Small intestine (tissue), 7 donors: ENCODE measurements at regions not wholly inside any gene's neighbourhood (a gene's known extent, or its start where the extent isn't known, plus 50 kb on each side); places are given as distances from the start of the nearest gene placed in this dataset.

Experiments
- DNase-seq, 2 donors: peaks; one replicate each; pipeline versions ENCODE4 v3.0.0 to v3.0.0-alpha.2; 2013
- FAIRE-seq: peaks from 2 replicates; lab custom pipeline; 2012; peaks lifted over from hg19 to GRCh38; lab: Jason Lieb, UNC
- H3K27ac ChIP-seq, 3 donors: one replicate each; pipeline ENCODE4 v1.5.1; 2013; ENCODE audit warnings: low read length in 2 of 3, mild to moderate bottlenecking in 2 of 3, control low read depth in 1 of 3, inconsistent platforms in 1 of 3, low read depth in 1 of 3, moderate library complexity in 1 of 3
- H3K27me3 ChIP-seq, 3 donors: one replicate each; pipeline ENCODE4 v1.6.1; 2013; ENCODE audit warnings: low read length in 3 of 3, inconsistent platforms in 1 of 3; ENCODE audit not compliant: control insufficient read depth in 3 of 3, insufficient read depth in 3 of 3
- H3K36me3 ChIP-seq, 3 donors: one replicate each; pipeline ENCODE4 v1.6.1; 2013; ENCODE audit warnings: low read length in 3 of 3, inconsistent platforms in 1 of 3, low read depth in 1 of 3, mild to moderate bottlenecking in 1 of 3, moderate library complexity in 1 of 3; ENCODE audit not compliant: control insufficient read depth in 3 of 3, insufficient read depth in 2 of 3
- H3K4me1 ChIP-seq, 3 donors: one replicate each; pipeline ENCODE4 v1.6.1; 2013; ENCODE audit warnings: low read length in 2 of 3, inconsistent platforms in 1 of 3, low read depth in 1 of 3, mild to moderate bottlenecking in 1 of 3, moderate library complexity in 1 of 3; ENCODE audit not compliant: control insufficient read depth in 3 of 3, insufficient read depth in 2 of 3
- H3K4me3 ChIP-seq, 3 donors: one replicate each; pipeline ENCODE4 v1.5.1; 2013; ENCODE audit warnings: low read length in 3 of 3, control low read depth in 1 of 3, inconsistent platforms in 1 of 3, low read depth in 1 of 3, mild to moderate bottlenecking in 1 of 3, moderate library complexity in 1 of 3
- H3K9me3 ChIP-seq, 2 donors: one replicate each; pipeline ENCODE4 v1.6.1; 2013; ENCODE audit warnings: low read depth in 1 of 2, low read length in 1 of 2; ENCODE audit not compliant: control insufficient read depth in 2 of 2, insufficient read depth in 1 of 2
- WGBS, 3 donors: extraction: QIAGEN DNeasy Blood & Tissue Kit; methylation state at CpG; one replicate each; pipeline ENCODE4 v1.1.7; 2013; 5-methylcytosine and 5-hydroxymethylcytosine counted together
- donor health status: healthy with polysubstance abuse.
- donor health status: control.
- donor health status: control.
- donor health status: Bipolar disorder and iron deficiency.
- donor health status: healthy.

- Histone ChIP-seq H3K36me3 (no peaks in the 10 kb centered on the region), H3K4me1 (no peaks in the 10 kb centered on the region), H3K9me3 (no peaks in the 10 kb centered on the region), H3K27me3 (no peaks in the 10 kb centered on the region), H3K4me3 (no peak overlapping the region), H3K27ac (no peak overlapping the region)
- no peak for FAIRE-seq
- WGBS, 3 donors = 44 to 80% (median 69%) methylated on average over 1 of the region's 1 CpG
- DNase-seq = no peak
Measured at GRCh38 chr15:95451938-95452337, 878.6 kb upstream of the NR2F2 start.

- FAIRE-seq (no peak), DNase-seq (no peak)
- Histone ChIP-seq H3K36me3 (no peaks in the 10 kb centered on the region), H3K27me3 (no peaks in the 10 kb centered on the region), H3K27ac (no peak overlapping the region), H3K9me3 (no peaks in the 10 kb centered on the region), H3K4me1 (no peaks in the 10 kb centered on the region), H3K4me3 (no peak overlapping the region)
- WGBS, 3 donors = 28 to 48% (median 40%) methylated on average over 10 of the region's 10 CpGs
Measured at GRCh38 chr15:95454403-95455262, 875.9 kb upstream of the NR2F2 start.

GRCh38 chr15:95457520-95457919 lies 873.0 kb upstream of the NR2F2 start:
- Histone ChIP-seq H3K4me1 (no peaks in the 10 kb centered on the region), H3K9me3 (no peaks in the 10 kb centered on the region), H3K27me3 (no peaks in the 10 kb centered on the region), H3K27ac (no peak overlapping the region), H3K4me3 (no peak overlapping the region), H3K36me3 (no peaks in the 10 kb centered on the region)
- FAIRE-seq (no peak), DNase-seq (no peak)
- WGBS, 3 donors = 71 to 84% (median 80%) methylated on average over 7 of the region's 7 CpGs

GRCh38 chr15:95458721-95459120 lies 871.8 kb upstream of the NR2F2 start:
- 29 to 37% (median 37%) methylated on average over 2 of the region's 2 CpGs for WGBS, 3 donors
- DNase-seq (no peak), FAIRE-seq (no peak)
- no peaks in the 10 kb centered on the region for H3K4me1 ChIP-seq
- no peaks in the 10 kb centered on the region for H3K36me3 ChIP-seq
- H3K4me3 ChIP-seq = no peak overlapping the region
- no peak overlapping the region for H3K27ac ChIP-seq
- H3K27me3 ChIP-seq = no peaks in the 10 kb centered on the region
- H3K9me3 ChIP-seq = no peaks in the 10 kb centered on the region

- 47 to 56% (median 53%) methylated on average over 4 of the region's 4 CpGs for WGBS, 3 donors
- H3K4me3 ChIP-seq = no peak overlapping the region
- DNase-seq = no peak
- H3K9me3 ChIP-seq = no peaks in the 10 kb centered on the region
- no peak for FAIRE-seq
- H3K36me3 ChIP-seq = no peaks in the 10 kb centered on the region
- H3K4me1 ChIP-seq = no peaks in the 10 kb centered on the region
- no peak overlapping the region for H3K27ac ChIP-seq
- no peaks in the 10 kb centered on the region for H3K27me3 ChIP-seq
Measured at GRCh38 chr15:95459273-95459672, 871.2 kb upstream of the NR2F2 start.

- WGBS, 3 donors = 51 to 57% (median 52%) methylated on average over 12 of the region's 12 CpGs
- no peak overlapping the region for H3K27ac ChIP-seq
- no peaks in the 10 kb centered on the region for H3K36me3 ChIP-seq
- H3K4me3 ChIP-seq = no peak overlapping the region
- no peaks in the 10 kb centered on the region for H3K9me3 ChIP-seq
- no peaks in the 10 kb centered on the region for H3K4me1 ChIP-seq
- FAIRE-seq (no peak), DNase-seq (no peak)
- peaks cover 0 to 2% (median 0%) of the 10 kb centered on the region in 3 donors for H3K27me3 ChIP-seq
Measured at GRCh38 chr15:95464509-95464908, 866.0 kb upstream of the NR2F2 start.

- Histone ChIP-seq H3K9me3 (no peaks in the 10 kb centered on the region), H3K4me3 (no peak overlapping the region), H3K36me3 (no peaks in the 10 kb centered on the region), H3K27ac (no peak overlapping the region), H3K27me3 (peaks cover 0 to 2% (median 0%) of the 10 kb centered on the region in 3 donors), H3K4me1 (no peaks in the 10 kb centered on the region)
- WGBS, 3 donors = 75 to 83% (median 80%) methylated on average over 12 of the region's 12 CpGs
- FAIRE-seq (no peak), DNase-seq (no peak)
Measured at GRCh38 chr15:95468820-95469219, 861.7 kb upstream of the NR2F2 start.

GRCh38 chr15:95469496-95470000 lies 861.0 kb upstream of the NR2F2 start:
- Histone ChIP-seq H3K9me3 (no peaks in the 10 kb centered on the region), H3K36me3 (no peaks in the 10 kb centered on the region), H3K4me1 (no peaks in the 10 kb centered on the region), H3K4me3 (no peak overlapping the region), H3K27ac (no peak overlapping the region), H3K27me3 (peaks cover 0 to 2% (median 0%) of the 10 kb centered on the region in 3 donors)
- WGBS, 3 donors = 62 to 70% (median 69%) methylated on average over 8 of the region's 8 CpGs
- FAIRE-seq (no peak), DNase-seq (no peak)
